Astrocyte of the cerebellum (primary cell): ENCODE measurements at regions not wholly inside any gene's neighbourhood (a gene's known extent, or its start where the extent isn't known, plus 50 kb on each side); places are given as distances from the start of the nearest gene placed in this dataset.

Experiments
- DNase-seq: peaks from one replicate; pipeline ENCODE4 v3.0.0-alpha.2; 2011; ENCODE audit warnings: low read depth
- H3K4me3 ChIP-seq: 2 replicates; pipeline ENCODE4 v1.5.1; 2011; ENCODE audit warnings: mild to moderate bottlenecking, low read depth, low read length, moderate library complexity
- in situ Hi-C: cut with HindIII; loops from 2 replicates; pipeline ENCODE4 v1.10.0; 2017; ENCODE audit warnings: low sequenced_read_pairs
- TF ChIP-seq, protein P1 (sequence below): IDR thresholded peaks from 2 replicates; pipeline ENCODE4 v1.5.1; 2012; ENCODE audit warnings: low read length, low read depth, moderate library complexity, mild to moderate bottlenecking; ENCODE audit errors: missing control alignments

DNA sequence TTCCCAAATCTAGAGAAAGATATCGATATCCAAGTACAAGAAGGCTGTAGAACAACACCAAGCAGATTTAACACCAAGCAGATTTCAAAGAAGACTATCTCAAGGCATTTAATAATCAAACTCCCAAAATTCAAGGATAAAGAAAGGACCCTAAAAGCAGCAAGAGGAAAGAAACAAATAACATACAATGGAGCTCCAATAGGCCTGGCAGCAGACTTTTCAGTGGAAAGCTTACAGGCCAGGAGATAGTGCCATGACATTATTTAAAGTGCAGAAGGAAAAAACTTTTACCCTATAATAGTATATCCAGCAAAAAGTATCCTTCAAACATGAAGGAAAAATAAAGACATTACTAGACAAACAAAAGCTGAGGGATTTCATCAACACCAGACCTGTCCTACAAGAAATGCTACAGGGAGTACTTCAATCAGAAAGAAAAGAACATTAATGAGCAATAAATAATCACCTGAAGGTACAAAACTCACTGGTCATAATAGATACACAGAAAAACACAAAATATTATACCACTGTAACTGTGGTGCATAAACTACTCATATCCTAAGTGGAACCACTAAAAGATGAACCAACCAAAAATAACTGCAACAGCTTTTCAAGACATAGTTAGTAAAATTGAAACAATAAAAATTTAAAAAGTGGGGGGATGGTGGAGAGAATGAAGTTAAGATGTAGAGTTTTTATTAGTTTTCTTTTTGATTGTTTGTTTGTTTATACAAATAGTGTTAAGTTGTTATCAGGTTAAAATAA lies 267.2 kb downstream of the AUH start:
- in situ Hi-C loops, result no loop called here
- TF ChIP-seq, protein P1, sequence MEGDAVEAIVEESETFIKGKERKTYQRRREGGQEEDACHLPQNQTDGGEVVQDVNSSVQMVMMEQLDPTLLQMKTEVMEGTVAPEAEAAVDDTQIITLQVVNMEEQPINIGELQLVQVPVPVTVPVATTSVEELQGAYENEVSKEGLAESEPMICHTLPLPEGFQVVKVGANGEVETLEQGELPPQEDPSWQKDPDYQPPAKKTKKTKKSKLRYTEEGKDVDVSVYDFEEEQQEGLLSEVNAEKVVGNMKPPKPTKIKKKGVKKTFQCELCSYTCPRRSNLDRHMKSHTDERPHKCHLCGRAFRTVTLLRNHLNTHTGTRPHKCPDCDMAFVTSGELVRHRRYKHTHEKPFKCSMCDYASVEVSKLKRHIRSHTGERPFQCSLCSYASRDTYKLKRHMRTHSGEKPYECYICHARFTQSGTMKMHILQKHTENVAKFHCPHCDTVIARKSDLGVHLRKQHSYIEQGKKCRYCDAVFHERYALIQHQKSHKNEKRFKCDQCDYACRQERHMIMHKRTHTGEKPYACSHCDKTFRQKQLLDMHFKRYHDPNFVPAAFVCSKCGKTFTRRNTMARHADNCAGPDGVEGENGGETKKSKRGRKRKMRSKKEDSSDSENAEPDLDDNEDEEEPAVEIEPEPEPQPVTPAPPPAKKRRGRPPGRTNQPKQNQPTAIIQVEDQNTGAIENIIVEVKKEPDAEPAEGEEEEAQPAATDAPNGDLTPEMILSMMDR, result no peak

DNA sequence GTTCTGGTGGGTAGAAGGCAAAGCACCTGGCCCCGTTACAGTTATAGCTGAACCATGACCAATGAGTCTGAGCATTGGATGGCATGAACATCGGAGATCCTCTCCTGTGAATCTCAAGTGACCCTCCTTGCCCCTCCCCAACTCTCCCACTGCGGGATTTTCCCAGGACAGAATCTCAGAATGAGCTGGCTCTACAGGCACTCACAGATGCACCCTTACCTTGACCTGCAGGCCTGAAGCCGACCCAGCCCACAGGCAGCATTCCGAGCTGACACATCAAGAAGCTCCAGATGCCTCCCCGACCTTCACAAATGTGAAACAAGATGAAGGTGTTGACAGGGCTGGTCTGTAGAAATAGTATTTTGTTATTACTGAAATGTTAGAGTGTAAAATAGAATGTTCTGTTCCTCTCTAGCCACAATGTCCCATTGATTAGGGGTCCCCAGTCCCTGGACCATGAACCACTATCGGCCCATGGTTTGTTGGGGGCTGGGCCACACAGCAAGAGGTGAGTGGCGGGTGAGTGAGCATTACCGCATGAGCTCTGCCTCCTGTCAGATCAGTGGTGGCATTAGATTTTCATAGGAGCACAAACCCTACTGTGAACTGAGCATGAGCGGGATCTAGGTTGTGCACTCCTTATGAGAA lies 263.4 kb downstream of the AUH start:
- no peak for DNase-seq
- in situ Hi-C loops, result no loop called here
- no peak overlapping the region for H3K4me3 ChIP-seq
- TF ChIP-seq, protein P1, result no peak

More for the DNA sequence above, 267.2 kb downstream of the AUH start:
- DNase-seq, result no peak
- H3K4me3 ChIP-seq, result no peak overlapping the region

DNA sequence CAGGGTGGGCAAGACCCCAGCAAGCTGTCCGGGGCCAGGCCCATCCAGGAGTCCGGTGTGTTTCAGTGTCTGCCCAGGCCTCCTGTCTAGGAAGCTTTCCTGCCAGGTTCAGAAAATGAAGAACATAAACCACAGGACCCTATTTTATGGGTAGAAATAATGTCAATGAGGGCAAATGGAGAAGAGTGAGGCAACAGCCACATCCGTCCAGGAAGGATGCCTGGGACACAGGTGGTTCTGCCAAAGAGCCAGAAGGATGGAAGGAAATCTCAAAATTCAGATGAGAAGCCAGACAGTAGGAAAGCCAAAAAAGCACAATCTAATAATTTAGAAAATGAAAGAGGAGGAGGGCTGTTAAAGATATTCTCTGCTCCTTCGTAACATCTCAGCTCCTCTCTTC lies 262.3 kb downstream of the AUH start:
- TF ChIP-seq, protein P1, result no peak
- in situ Hi-C loops, result no loop called here
- DNase-seq, result no peak
- H3K4me3 ChIP-seq, result no peak overlapping the region

DNA sequence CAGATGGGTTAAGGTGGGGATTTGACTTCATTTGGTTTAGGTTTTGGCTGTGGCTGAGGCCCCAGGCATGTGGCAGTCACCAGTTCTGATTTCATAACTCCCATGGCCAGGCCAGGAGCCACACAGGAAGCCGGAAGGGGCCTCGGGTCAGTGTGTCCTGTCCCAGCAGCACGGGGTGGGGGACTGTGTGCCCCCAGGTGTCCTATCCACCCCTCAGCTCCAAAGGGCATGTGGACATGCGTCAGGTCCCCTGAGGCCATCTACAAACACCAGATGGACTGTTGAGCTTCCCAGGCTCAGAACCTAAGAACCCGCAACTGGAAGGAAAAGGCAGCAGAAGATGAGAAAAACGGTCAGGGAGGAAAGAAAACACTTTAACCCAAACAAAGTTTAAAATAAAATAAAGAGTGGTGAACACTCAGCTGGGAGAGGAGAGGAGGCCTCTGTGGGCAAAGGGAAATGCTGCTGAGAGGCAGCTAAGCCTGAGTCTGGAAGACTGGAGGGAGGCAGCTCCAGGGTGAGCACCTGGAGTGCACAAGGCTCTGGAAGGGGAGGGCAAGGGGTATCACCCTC lies 260.8 kb downstream of the AUH start:
- TF ChIP-seq, protein P1, result no peak
- H3K4me3 ChIP-seq, result no peak overlapping the region
- in situ Hi-C loops, result no loop called here
- no peak for DNase-seq

DNA sequence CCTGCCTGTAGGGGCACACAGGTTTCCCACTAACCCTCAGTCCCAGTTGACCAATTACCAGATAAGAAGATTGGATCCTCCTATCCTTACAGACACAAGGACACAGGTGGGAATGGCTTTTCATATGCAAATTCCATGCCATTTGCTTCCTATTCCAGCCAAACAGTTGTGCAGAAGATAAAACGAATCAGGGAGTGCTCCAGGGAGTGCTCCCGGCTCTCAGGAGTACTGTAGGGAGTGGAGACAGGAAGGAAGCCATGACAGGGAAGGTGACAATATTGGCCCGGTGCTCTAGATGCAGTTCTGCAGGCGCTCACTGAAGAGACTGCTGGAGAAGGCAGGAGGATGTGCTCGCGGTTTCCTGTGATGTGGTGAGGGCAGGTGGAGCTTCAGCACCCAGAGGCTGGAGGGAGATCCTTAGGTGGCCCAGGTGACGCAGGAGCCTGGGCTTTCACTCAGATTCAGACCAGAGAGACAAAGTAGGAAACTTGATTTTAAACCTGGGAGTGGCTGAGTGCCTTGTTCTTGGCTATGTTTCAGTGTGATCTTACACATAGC lies 260.0 kb downstream of the AUH start:
- H3K4me3 ChIP-seq, result no peak overlapping the region
- no peak for DNase-seq
- TF ChIP-seq, protein P1, result no peak
- in situ Hi-C loops, result no loop called here

DNA sequence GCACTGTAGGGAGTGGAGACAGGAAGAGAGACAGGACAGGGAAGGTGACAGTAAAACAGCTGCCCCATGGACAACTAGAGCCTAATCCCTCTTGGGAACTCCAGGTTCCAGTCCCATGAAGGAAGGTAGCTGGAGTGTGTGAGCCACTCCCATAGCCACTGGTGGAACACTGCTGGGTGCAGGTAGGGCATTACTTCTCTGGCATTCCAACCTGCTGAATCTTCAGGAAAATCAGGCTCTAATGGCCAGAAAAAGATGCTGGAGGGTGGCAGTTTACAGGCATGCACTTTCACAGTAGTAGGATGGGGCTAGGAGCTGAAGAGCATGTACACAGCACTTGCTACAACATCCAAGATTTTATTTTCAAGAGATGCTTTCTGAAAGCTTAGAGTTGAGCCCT lies 259.4 kb downstream of the AUH start:
- no peak overlapping the region for H3K4me3 ChIP-seq
- no peak for DNase-seq
- TF ChIP-seq, protein P1, result no peak
- in situ Hi-C loops, result no loop called here
